UCSD-AML1 (cell line): ENCODE measurements at regions not wholly inside any gene's neighbourhood (a gene's known extent, or its start where the extent isn't known, plus 50 kb on each side); places are given as distances from the start of the nearest gene placed in this dataset.

Experiments
- DNase-seq: peaks from one replicate; lab custom pipeline; 2025; ENCODE audit not compliant: unreplicated experiment; lab: John Stamatoyannopoulos, UW

DNA sequence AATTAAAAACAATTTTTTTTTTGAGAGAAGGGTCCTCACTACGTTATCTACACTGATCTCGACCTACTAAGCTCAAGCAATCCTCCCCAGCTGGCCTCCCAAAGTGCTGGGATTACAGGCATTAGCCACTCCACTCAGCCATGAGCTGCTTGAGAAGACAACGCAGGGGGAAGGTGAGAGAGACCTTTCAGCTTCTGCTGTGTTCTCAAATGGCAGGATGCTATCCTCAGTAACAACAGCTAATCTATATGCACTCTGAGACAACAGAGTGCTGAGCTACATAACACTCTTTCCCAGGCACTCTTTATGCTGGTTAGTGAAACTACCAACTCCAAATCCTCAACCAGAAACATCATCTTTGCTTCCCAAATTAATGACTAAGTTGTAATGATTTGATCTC lies 526.1 kb downstream of the CCER1 start:
- no peak for DNase-seq

DNA sequence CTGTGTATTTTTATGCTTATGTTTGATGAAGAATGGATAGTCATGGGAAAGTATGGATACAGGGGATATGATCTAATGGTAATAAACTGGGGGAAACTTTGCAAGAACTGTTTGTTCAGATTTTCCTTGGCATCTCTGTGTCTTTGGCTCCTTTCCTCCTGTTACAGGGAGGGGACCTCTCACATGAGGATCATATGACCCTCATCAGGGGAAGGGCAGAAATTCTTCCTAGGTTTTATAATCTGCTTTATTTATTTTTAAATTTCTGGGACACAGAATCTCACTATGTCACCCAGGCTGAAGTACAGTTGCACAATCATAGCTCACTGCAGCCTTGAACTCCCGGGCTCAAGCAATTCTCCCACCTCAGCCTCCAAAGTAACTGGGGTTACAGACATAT lies 526.5 kb downstream of the CCER1 start:
- no peak for DNase-seq

DNA sequence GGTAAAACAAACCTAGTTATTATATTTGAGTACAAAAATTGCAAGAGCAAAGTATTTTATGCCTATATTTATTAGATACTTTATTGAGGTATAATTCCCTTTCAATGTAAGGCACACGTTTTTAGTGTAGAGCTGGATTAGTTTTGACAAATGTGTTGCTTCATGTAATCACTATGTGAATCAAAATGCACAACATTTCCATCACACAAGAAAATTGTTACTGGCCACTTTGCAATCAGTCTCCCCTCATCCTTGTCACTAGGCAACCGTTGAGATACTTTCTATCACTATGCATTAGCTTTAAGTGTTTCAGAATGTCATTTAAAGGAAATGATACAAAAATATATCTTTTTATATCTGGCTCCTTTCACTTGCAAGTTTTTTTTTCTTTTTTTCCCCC lies 531.0 kb downstream of the CCER1 start:
- DNase-seq: no peak

DNA sequence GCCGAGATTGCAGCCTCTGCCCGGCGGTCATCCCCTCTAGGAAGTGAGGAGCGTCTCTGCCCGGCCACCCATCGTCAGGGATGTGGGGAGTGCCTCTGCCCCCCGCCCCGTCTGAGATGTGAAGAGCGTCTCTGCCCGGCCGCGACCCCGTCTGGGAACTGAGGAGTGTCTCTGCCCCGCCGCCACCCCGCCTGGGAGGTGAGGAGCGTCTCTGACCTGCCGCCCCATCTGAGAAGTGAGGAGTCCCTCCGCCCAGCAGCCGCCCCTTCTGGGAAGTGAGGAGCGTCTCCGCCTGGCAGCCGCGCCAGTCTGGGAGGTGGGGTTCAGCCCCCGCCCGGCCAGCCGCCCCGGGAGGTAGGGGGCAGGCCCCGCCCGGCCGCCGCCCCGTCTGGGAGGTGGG lies 544.0 kb downstream of the CCER1 start:
- DNase-seq: no peak

DNA sequence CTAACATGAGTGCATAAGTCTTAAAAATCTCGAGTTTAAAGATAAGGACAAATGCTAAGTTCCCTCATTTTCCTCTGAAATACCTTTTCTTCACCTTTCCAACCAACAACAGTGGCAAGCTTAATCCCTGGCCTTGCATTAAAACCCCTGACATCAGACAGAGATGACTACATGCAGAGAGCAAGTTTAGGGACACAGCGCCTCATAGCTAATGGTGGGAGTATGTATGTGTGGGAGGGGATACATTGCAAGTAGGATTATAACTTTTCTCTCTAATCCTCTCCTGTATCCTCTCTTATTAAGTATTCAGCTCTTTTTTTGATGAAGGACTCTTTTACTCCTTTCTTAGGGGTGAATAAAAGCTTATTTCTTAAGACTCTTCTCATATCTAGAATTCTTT lies 547.1 kb downstream of the CCER1 start:
- DNase-seq: no peak

DNA sequence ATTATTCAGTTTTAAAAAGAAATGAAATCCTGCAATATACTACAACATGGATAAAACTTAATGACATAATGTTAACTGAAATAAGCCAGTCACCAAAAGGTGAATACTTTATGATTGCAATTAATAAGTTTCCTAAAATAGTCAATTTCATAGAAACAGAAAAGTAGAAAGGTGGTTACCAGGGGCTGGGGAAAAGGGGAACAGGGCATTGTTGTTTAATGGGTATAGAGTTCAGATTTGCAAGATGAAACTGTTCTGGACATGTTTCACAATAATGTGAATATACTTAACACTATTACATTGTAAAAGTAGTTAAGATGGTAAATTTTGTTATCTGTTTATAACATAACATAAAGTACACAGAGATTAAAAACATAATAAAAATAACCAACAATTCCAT lies 550.9 kb downstream of the CCER1 start:
- DNase-seq: no peak

DNA sequence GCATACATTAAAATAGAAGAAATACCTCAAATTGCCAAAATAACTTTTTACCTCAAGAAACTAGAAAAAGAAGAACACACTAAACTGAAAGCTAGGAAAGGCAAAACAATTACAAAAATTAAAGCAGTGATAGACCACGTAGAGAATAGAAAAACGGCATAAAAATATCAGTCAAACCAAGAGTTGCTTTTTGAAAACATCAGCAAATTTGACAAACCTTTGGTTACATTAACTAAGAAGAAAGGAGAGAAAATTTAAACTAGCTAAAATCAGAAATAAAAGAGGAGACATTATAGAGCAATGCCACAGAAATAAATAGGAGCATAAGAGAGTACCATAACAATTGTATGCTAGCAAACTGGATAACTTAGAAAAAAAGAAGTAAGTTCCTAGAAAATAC lies 553.8 kb downstream of the CCER1 start:
- no peak for DNase-seq

DNA sequence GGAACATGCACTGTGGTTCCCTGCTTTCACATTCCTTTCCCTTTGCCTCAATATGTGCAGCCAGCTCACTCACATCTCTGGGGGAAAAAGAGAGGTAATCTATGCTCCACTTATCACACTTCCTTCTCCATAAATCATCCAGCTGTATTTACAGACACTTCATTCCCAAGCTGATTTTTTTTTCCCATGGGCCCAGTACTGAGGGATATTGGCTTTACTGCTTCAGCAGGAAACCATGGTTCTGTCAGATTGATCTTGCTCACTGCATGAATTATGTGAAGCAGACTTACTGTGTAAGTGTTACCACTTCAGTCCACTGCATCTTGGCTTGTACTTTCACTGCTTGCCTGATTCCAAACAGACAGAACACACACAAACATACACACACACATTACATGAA lies 555.6 kb downstream of the CCER1 start:
- no peak for DNase-seq

DNA sequence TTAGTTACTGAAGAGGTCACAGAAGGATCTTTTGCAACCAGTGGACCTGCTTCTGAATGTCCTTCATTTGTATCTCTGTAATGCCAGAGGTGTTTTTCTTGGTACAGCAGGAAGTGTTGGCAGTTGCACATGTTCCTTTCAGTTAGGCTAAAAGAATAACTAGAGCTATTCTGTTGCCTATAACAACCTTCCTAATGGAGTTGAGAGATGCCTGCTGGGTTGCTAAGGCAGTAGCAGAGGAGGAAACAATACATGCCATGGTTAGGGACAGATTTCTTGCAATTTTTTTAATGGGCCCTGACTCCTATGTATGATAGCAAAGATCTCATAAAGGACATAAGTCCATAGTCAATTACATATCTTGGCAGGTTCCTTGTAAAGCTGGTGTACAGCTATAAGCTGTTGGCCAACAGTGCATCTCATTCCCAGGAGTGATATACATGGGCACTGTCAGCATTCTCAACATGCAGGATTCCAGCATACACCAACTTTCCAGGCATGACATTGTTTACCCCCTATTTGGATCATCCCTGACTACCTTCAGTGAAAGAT lies 556.6 kb downstream of the CCER1 start:
- no peak for DNase-seq

DNA sequence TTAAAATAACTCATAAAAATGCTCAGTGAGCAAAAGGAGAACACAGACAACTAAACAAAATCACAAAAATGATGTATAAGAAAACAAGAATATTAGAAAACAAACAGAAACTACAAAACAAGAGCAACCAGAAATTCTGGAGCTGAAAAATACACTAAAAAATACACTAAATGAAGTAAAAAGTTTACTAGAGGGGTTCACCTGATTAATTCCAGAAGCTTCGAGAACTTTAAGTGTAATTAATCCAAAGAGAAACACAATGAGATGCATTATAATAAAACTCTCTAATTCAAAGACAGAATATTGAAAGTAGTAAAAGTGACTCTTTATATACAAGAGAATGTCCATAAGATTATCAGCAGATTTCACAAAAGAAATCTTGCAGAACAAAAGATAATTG lies 558.4 kb downstream of the CCER1 start:
- no peak for DNase-seq

DNA sequence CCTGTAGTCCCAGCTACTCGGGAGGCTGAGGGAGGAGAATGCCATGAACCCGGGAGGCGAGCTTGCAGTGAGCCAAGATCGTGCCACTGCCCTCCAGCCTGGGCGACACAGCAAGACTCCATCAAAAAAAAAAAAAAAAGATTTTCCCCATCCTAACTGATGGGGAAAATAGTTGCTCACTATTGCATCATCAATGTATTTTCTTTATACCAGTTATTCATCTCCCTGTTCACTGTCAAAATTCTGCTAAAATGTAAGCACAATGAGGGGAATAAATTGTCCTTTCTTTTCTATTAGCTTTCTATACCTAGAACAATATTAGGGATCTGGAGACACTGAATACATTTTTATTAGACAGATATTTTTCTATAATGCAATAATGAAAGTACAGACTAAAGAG lies 561.3 kb downstream of the CCER1 start:
- DNase-seq: no peak

DNA sequence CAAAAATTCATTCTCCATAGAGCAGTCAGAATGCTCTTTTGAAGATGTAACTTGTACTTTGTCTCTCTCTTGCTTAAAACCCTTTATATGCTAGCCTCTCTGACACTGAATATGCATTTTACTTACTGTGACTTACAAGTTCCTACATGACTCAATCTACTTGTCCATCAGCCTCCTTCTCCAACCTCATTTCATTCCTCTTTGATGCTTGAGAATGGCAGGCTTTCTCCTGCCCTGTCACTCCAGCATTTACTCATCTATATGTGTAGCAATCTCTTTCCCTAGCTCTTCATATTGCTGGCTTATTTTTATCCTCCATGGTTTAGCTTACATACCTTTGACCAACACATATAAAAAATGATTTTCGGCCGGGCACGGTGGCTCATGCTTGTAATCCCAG lies 561.9 kb downstream of the CCER1 start:
- DNase-seq: no peak

DNA sequence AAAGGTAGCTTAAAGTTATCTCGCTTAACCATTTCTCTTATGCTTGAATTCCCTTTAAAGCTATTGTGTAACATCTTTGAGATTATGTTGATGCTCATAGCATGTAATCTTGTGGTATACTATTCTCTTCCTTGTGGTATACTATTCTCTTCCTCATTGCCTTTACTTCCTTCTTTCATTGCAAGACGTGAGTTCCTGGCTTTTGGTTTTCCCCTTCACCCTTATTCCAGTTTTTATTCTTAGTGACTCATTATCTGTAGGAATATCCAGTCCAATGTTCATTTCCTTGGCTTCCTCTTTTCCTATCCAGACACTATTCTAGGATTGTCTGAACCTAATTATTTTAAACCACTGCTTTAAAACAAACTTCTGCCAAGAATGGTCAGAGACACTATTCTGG lies 564.0 kb downstream of the CCER1 start:
- DNase-seq: no peak

DNA sequence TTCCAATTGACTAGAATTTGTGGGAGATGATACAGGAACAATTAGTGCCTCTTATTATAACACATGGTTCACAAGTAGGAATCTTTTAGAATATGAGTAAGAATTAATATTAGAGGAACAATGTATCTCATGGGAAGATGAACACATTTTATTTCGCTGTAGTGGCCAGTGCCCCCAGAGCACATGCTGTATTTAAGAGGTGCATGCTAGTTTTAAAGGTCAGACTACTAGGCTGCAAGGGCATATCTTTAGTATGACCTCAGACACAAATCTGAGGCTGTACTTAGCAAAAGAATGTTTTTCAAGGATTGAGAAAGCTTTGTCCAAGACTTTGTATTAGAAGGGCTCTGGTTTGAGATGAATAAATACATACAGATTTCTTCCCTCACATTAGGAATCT lies 586.9 kb downstream of the CCER1 start:
- no peak for DNase-seq

DNA sequence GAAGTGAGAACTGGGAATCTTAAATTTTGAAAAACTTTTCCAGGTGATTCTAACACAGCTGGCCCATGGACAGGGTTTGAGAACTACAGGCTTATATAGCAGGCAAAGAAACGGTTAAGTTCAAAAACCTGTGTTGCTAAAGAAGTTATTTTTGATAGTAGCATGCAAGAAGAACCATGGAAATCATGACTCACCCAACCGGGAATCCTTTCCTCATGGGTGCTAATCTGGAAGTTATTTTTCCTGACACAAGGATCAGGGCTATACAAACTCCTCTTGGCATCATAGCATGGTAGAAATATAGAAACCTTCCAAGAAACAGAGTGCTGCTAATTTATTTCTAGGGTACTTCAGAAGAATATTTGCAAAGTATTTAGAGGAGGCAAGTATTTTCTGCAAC lies 588.7 kb downstream of the CCER1 start:
- DNase-seq: no peak

DNA sequence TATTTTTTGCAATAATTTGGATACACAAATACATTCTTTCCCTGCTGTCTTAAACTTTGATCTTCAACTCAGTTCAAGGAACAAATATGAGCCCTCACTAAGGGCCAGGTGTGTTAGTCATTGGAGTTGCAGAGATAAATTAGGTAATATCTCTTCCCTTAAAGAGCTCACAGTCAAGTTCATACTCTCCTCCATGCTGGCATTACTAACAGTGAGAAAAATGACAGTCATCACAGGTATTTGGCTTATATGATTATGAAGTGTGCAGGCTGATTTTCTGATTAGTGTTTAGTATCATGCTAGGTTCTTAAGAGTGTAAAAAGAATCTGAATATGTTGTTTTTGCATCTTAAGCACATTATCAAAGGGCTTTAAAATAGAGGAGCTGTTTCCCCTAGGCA lies 594.7 kb downstream of the CCER1 start:
- no peak for DNase-seq

DNA sequence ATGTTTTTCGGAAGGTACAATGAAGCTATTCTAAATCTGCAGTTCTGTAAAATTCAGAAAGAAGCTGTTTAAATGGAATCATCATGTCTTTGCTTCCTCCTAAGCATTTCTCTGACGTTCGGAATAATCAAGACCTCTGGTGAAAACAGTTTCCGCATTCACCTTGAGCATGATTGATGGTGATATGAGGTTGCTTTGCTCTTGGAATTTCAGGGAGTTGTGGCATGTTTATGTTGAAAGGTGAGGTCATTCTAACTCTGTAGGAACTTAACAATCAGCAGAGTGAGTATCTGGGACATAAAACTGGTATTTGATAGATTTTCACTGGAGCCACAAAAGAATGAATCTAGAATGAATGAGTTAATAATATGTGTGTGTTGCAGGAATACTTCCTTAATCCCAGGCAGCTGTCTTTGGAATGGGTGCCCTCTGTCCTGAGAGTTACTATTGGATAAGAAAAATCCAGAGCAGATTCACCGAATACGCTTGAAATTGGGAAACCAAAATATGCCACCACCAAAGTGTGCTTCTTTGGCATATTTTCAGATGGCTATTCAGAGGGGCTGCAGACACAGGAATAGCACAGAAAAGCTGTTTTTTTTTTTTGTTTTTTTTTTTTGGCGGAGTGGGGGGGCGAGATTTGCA lies 599.1 kb downstream of the CCER1 start:
- no peak for DNase-seq

DNA sequence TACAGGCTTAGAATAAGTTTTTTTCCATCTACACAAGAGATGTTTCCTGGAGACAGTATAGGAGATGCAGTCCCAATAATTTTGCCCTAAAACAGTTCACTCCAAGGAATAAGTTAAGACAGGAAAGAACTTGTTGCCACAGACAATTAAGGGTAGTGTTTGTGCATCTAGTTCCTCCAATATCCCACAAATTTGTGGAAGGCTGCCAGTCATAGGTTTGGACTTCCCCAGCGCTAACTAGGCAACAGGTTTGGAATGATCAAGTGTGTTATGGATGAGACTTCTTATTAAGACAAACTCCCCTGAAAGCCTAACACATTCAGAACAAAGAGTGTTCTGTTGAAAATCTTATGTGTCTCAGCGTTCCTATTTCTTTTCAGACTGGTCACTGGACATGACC lies 611.0 kb downstream of the CCER1 start:
- DNase-seq: no peak

DNA sequence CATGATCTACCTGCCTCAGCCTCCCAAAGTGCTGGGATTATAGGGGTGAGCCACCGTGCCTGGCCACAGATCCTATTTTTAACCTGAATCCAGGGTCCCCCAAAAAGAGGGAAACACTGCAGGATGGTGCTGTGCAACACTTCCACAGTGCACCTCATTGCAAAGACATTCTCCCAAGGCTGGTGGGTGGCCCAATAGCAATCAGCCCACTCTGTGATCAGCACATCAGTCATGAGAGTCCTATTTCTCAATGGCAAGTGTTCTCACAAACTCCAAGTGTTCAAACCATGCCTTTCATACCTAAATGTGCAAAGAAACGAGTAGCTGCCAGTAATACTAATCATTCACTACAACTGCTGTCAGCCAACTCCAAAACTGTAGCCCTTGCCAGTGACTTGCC lies 612.9 kb downstream of the CCER1 start:
- DNase-seq: no peak

DNA sequence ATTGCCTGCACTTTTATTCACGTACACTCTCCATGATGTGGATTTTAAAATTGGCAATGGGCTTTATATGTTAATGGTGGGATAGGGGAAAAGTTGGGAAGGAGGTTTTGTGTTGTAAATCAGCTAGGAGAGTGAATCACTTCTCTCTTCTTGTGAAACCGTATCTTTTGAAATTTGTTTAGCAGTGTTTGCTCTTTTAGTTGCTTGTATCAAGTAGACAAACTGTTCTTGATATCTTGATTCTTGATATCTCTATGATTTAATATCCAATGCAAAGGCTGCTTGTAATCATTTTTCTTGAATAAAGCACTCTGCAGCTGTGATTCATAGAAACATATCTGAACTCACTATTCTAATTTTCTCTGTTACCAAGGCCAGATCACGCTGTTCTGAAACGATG lies 615.1 kb downstream of the CCER1 start:
- DNase-seq: no peak

DNA sequence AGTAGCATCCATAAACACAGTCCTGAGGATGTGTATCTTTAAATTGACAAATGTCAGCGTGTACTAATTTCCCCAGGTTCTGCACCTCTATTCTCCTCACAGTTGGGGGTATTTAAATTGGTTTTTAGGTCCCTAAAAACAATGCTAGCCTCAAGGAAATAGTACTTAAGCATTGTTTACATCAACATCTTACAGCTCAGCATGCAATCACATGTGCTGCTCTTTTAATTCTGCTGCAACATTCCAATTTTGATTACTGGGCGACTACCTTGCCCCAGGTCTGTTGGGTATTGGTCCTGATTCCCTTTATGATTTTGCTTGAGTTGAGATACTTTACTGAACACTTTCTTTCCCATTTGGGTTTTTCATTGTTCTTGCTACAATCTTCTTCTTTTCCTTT lies 616.6 kb downstream of the CCER1 start:
- no peak for DNase-seq

DNA sequence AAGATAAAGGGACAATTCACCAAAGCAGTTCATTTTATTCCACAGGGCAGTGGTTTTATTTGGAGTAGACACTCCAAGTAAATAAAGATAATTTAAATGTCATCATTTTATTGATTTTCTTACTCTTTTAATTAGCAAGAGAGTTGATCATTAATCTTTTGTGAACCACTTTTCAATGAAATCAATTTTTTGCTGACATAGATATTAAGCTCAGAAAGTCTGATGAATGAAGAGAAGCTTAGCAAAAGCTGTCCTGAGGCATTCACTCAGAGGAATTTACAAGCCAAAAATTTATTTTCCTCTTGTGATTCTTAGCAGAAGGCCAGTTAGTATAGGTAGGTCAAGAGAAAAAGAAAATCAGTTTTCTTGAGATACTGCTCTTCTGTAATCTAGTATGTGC lies 618.0 kb downstream of the CCER1 start:
- DNase-seq: no peak

DNA sequence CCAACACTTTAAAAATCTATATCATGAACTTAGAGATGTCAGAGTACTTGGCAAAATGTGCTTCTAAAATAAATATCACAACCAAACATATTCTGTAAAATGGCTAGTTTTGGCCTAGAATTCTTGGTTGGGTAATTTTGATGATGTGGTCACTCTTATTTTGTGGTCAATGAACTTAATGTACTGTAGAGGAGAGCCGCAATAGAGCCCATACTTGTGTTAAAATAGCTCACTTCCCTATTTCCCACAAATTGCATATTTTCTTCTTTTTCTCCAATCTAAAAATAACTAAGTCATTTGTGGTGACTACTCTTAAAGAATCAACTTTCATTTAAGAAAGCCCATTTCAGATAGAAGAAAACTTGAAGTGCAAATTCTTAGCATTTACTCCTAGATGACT lies 619.4 kb downstream of the CCER1 start:
- no peak for DNase-seq

DNA sequence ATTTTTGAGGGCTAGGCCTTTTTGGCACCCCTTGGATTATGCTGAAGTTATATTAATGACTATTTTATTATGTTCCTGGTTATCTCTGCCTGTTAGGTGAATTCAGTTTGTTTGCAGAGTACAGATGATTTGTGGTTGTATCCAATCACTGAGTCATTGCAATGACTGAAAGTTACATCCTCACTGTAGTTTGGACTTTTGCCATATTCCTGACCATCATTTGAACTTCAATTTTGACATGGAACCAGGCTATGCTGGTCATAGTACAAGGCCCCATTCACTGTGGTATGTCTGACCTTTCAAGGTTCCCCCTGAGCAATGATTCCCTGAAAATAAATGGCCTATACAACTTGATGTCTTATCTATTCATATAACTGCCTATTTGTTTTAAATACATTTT lies 621.0 kb downstream of the CCER1 start:
- no peak for DNase-seq
